ENCODE measurements at regions not wholly inside any gene's neighbourhood (a gene's known extent, or its start where the extent isn't known, plus 50 kb on each side); places are given as distances from the start of the nearest gene placed in this dataset.

GRCh38 chr2:242034996-242035814, 165.7 kb downstream of the RTP5 start:
- no peak for TF ChIP-seq SIN3A (IDR thresholded peaks at IDR 0.05; ENCODE audit: borderline replicate concordance, insufficient read depth, low read length)
- no peak for TF ChIP-seq POLR2AphosphoS5 (IDR thresholded peaks at IDR 0.05; ENCODE audit: low read depth, low read length)
- TF ChIP-seq FOXP2 (optimal IDR thresholded peaks at IDR 0.05; ENCODE audit: borderline replicate concordance, extremely low read depth, extremely low read length, insufficient read depth), result no peak
- no peak for TF ChIP-seq REST (IDR thresholded peaks at IDR 0.05; ENCODE audit: insufficient read depth in 1 of 2, low read depth in 2 of 2, low read length in 2 of 2)
- no peak for TF ChIP-seq TAF1 (IDR thresholded peaks at IDR 0.05; ENCODE audit: borderline replicate concordance, insufficient read depth, low read length)

DNA sequence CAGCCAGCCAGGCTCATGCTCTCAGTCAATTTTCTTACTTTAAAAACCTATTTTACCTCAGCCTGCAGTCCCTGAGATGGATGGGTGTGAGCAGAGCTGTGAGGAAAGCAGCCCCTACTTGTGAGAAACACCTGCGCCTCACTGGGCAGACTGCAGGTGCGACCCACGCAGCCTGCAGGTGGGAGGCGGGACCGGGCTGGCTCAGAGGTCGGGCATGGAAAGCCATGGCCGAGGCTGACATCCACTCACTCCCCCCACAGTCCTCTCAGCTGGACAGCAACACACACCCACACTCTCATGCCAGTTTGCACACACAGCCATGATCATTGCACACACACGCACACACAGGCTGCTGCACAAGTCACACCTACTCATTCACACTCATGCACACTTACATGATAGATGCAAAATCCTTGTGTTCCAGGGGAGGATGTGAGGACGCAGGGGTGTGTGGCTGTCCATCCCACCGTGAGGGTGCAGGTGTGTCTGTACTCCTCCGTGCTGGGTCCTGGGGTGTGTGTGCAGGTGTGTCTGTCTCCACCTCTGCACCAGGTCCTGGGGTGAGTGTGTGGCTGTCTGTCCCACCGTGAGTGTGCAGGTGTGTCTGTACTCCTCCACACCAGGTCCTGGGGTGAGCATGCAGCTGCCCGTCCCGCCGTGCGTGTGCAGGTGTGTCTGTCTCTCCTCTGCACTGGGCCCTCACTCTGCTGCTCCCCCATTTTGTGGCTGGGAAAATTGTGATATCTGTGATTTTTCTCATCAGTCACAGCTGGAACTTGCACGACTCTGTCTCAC, 166.5 kb downstream of the RTP5 start:
- no peak for TF ChIP-seq FOXP2 (optimal IDR thresholded peaks at IDR 0.05; ENCODE audit: borderline replicate concordance, extremely low read depth, extremely low read length, insufficient read depth)
- no peak for TF ChIP-seq TAF1 (IDR thresholded peaks at IDR 0.05; ENCODE audit: borderline replicate concordance, insufficient read depth, low read length)
- no peak for TF ChIP-seq SIN3A (IDR thresholded peaks at IDR 0.05; ENCODE audit: borderline replicate concordance, insufficient read depth, low read length)
- no peak for TF ChIP-seq REST (IDR thresholded peaks at IDR 0.05; ENCODE audit: insufficient read depth in 1 of 2, low read depth in 2 of 2, low read length in 2 of 2)
- no peak for TF ChIP-seq POLR2AphosphoS5 (IDR thresholded peaks at IDR 0.05; ENCODE audit: low read depth, low read length)

DNA sequence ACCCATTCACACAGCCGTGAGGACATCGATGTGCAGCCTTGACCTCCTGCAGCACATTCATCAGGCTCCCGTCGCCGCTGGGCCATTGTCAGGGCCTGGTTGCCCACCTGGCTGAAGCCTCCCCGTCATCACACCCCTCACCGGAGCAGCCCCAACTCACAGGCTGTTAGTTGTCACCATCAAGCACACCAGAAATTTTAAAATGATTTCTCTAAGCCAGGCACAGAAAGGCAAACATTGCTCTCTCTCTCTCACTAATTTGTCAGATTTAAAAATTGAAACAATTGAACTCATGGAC, 167.1 kb downstream of the RTP5 start:
- no peak for TF ChIP-seq FOXP2 (optimal IDR thresholded peaks at IDR 0.05; ENCODE audit: borderline replicate concordance, extremely low read depth, extremely low read length, insufficient read depth)
- TF ChIP-seq REST (IDR thresholded peaks at IDR 0.05; ENCODE audit: insufficient read depth in 1 of 2, low read depth in 2 of 2, low read length in 2 of 2), result no peak
- no peak for TF ChIP-seq POLR2AphosphoS5 (IDR thresholded peaks at IDR 0.05; ENCODE audit: low read depth, low read length)
- TF ChIP-seq SIN3A (IDR thresholded peaks at IDR 0.05; ENCODE audit: borderline replicate concordance, insufficient read depth, low read length), result no peak
- no peak for TF ChIP-seq TAF1 (IDR thresholded peaks at IDR 0.05; ENCODE audit: borderline replicate concordance, insufficient read depth, low read length)

GRCh38 chr2:242038166-242038927, 168.8 kb downstream of the RTP5 start:
- TF ChIP-seq TAF1 (IDR thresholded peaks at IDR 0.05; ENCODE audit: borderline replicate concordance, insufficient read depth, low read length), result no peak
- no peak for TF ChIP-seq SIN3A (IDR thresholded peaks at IDR 0.05; ENCODE audit: borderline replicate concordance, insufficient read depth, low read length)
- no peak for TF ChIP-seq REST (IDR thresholded peaks at IDR 0.05; ENCODE audit: insufficient read depth in 1 of 2, low read depth in 2 of 2, low read length in 2 of 2)
- no peak for TF ChIP-seq FOXP2 (optimal IDR thresholded peaks at IDR 0.05; ENCODE audit: borderline replicate concordance, extremely low read depth, extremely low read length, insufficient read depth)
- no peak for TF ChIP-seq POLR2AphosphoS5 (IDR thresholded peaks at IDR 0.05; ENCODE audit: low read depth, low read length)
